H9 (cell line): ENCODE measurements at regions not wholly inside any gene's neighbourhood (a gene's known extent, or its start where the extent isn't known, plus 50 kb on each side); places are given as distances from the start of the nearest gene placed in this dataset.

ENCODE experiments used
- DNase-seq: peaks from one replicate; pipeline ENCODE4 v3.0.0-alpha.2; 2017
- H2AFZ ChIP-seq: one replicate; pipeline ENCODE4 v1.6.1; 2013; ENCODE audit warnings: mild to moderate bottlenecking, low read length, control low read depth, moderate library complexity
- H2AK5ac ChIP-seq: 2 replicates; pipeline ENCODE4 v1.6.1; 2013; ENCODE audit warnings: low read length, control low read depth, mixed read lengths; ENCODE audit not compliant: insufficient read length
- H2BK120ac ChIP-seq: one replicate; pipeline ENCODE4 v1.6.1; 2013; ENCODE audit warnings: low read depth, mild to moderate bottlenecking, low read length, control low read depth, inconsistent platforms; ENCODE audit not compliant: poor library complexity, severe bottlenecking
- H2BK12ac ChIP-seq: 2 replicates; pipeline ENCODE4 v1.6.1; 2013; ENCODE audit warnings: low read length, control low read depth, mixed read lengths, low read depth; ENCODE audit not compliant: insufficient read length
- H2BK15ac ChIP-seq: 2 replicates; pipeline ENCODE4 v1.6.1; 2013; ENCODE audit warnings: low read depth, low read length, control low read depth
- H2BK20ac ChIP-seq: one replicate; pipeline ENCODE4 v1.6.1; 2013; ENCODE audit warnings: low read depth, mild to moderate bottlenecking, low read length, control low read depth, inconsistent platforms; ENCODE audit not compliant: poor library complexity, severe bottlenecking
- H2BK5ac ChIP-seq: 2 replicates; pipeline ENCODE4 v1.6.1; 2013; ENCODE audit warnings: low read length, control low read depth, mixed read lengths; ENCODE audit not compliant: insufficient read length
- H3K14ac ChIP-seq: 2 replicates; pipeline ENCODE4 v1.6.1; 2013; ENCODE audit warnings: low read length, control low read depth; ENCODE audit not compliant: insufficient read depth
- H3K18ac ChIP-seq: 2 replicates; pipeline ENCODE4 v1.6.1; 2013; ENCODE audit warnings: low read depth, mild to moderate bottlenecking, mixed read lengths, low read length, control low read depth; ENCODE audit not compliant: insufficient read length
- H3K23ac ChIP-seq: 2 replicates; pipeline ENCODE4 v1.6.1; 2013; ENCODE audit warnings: low read length, control low read depth, mixed read lengths, low read depth; ENCODE audit not compliant: insufficient read length
- H3K23me2 ChIP-seq: 2 replicates; pipeline ENCODE4 v1.6.1; 2013; ENCODE audit warnings: low read depth, mild to moderate bottlenecking, mixed read lengths, low read length, control low read depth; ENCODE audit not compliant: insufficient read length, poor library complexity, severe bottlenecking
- H3K27ac ChIP-seq: 2 replicates; pipeline ENCODE4 v1.5.1; 2013; ENCODE audit warnings: low read length, control low read depth, mixed read lengths, low read depth; ENCODE audit not compliant: insufficient read length
- H3K27me3 ChIP-seq: 2 replicates; pipeline ENCODE4 v1.6.1; 2013; ENCODE audit warnings: low read length, control low read depth, inconsistent platforms; ENCODE audit not compliant: insufficient read depth
- H3K4ac ChIP-seq: 2 replicates; pipeline ENCODE4 v1.6.1; 2013; ENCODE audit warnings: low read depth, mild to moderate bottlenecking, control low read depth, inconsistent platforms, low read length, moderate library complexity
- H3K4me1 ChIP-seq: 2 replicates; pipeline ENCODE4 v1.6.1; 2013; ENCODE audit warnings: low read length, control low read depth, inconsistent platforms; ENCODE audit not compliant: insufficient read depth
- H3K4me2 ChIP-seq: 2 replicates; pipeline ENCODE4 v1.6.1; 2013; ENCODE audit warnings: low read length, control low read depth, mixed read lengths; ENCODE audit not compliant: insufficient read length, insufficient read depth
- H3K56ac ChIP-seq: 2 replicates; pipeline ENCODE4 v1.6.1; 2013; ENCODE audit warnings: low read depth, mild to moderate bottlenecking, mixed read lengths, low read length, control low read depth; ENCODE audit not compliant: insufficient read length
- H3K79me1 ChIP-seq: 2 replicates; pipeline ENCODE4 v1.6.1; 2013; ENCODE audit warnings: low read depth, mild to moderate bottlenecking, moderate library complexity, low read length, control low read depth, inconsistent platforms; ENCODE audit not compliant: insufficient read depth, poor library complexity, severe bottlenecking
- H3K79me2 ChIP-seq: 2 replicates; pipeline ENCODE4 v1.6.1; 2013; ENCODE audit warnings: low read length, control low read depth, inconsistent platforms; ENCODE audit not compliant: insufficient read depth
- H3K9ac ChIP-seq: 2 replicates; pipeline ENCODE4 v1.6.1; 2013; ENCODE audit warnings: low read length, control low read depth, mixed read lengths; ENCODE audit not compliant: insufficient read length; ENCODE audit errors: extremely low read depth
- H3K9me3 ChIP-seq: one replicate; pipeline ENCODE4 v1.6.1; 2013; ENCODE audit warnings: low read depth, low read length, inconsistent platforms; ENCODE audit not compliant: control insufficient read depth
- H3T11ph ChIP-seq: one replicate; pipeline ENCODE4 v1.6.1; 2013; ENCODE audit warnings: mild to moderate bottlenecking, low read length, control low read depth, inconsistent platforms
- H4K20me1 ChIP-seq: one replicate; pipeline ENCODE4 v1.6.1; 2013; ENCODE audit not compliant: control insufficient read depth, insufficient read length, insufficient read depth
- H4K5ac ChIP-seq: 2 replicates; pipeline ENCODE4 v1.6.1; 2013; ENCODE audit warnings: low read depth, mild to moderate bottlenecking, mixed read lengths, low read length, control low read depth; ENCODE audit not compliant: insufficient read length
- H4K8ac ChIP-seq: replicated peaks from 2 replicates; pipeline ENCODE4 v1.6.1; 2013; ENCODE audit warnings: low read length, control low read depth, mixed read lengths, low read depth; ENCODE audit not compliant: insufficient read length
- H4K91ac ChIP-seq: 2 replicates; pipeline ENCODE4 v1.6.1; 2013; ENCODE audit warnings: low read depth, mild to moderate bottlenecking, moderate library complexity, mixed read lengths, low read length, control low read depth; ENCODE audit not compliant: insufficient read length
- H3K27ac Mint-ChIP-seq, 3 experiments: 2 replicates in 2 of 3; 3 replicates in 1 of 3; pipeline ENCODE4 v1.8.0; 2020 to 2021; ENCODE audit warnings: mixed read lengths in 3 of 3, mild to moderate bottlenecking in 1 of 3, moderate library complexity in 1 of 3
- H3K27me3 Mint-ChIP-seq: 2 replicates; pipeline ENCODE4 v1.8.0; 2021; ENCODE audit warnings: low read depth, mild to moderate bottlenecking, moderate library complexity, mixed read lengths
- H3K36me3 Mint-ChIP-seq, 3 experiments: 2 replicates in 2 of 3; 3 replicates in 1 of 3; pipeline ENCODE4 v1.8.0; 2020 to 2021; ENCODE audit warnings: low read depth in 3 of 3, mixed read lengths in 3 of 3; ENCODE audit not compliant: insufficient read depth in 1 of 3
- H3K4me1 Mint-ChIP-seq, 2 experiments: 2 replicates each; pipeline ENCODE4 v1.8.0; 2020; ENCODE audit warnings: mixed read lengths in 2 of 2
- H3K4me3 Mint-ChIP-seq, 2 experiments: 2 replicates in 1 of 2; 3 replicates in 1 of 2; pipeline ENCODE4 v1.8.0; 2020 to 2021; ENCODE audit warnings: mild to moderate bottlenecking in 2 of 2, mixed read lengths in 2 of 2, moderate library complexity in 1 of 2
- H3K9me3 Mint-ChIP-seq, 2 experiments: 2 replicates in 1 of 2; 3 replicates in 1 of 2; pipeline ENCODE4 v1.8.0; 2020; ENCODE audit warnings: mild to moderate bottlenecking in 2 of 2, mixed read lengths in 2 of 2, moderate library complexity in 1 of 2
- WGBS: extraction: QIAGEN DNeasy Blood & Tissue Kit; methylation state at CpG from one replicate; pipeline ENCODE4 v1.1.7; 2013; ENCODE audit warnings: missing lambda C conversion rate, low lambda C conversion rate, mixed read lengths; ENCODE audit not compliant: insufficient read length; ENCODE audit errors: extremely low coverage; 5-methylcytosine and 5-hydroxymethylcytosine counted together
- TF ChIP-seq, protein P1 (sequence below): fragments of 200-600 bp; sonication (generic); conservative IDR thresholded peaks from 3 replicates; pipeline ENCODE4 v1.8.0; 2021; ENCODE audit warnings: antibody characterized with exemption, mild to moderate bottlenecking

DNA sequence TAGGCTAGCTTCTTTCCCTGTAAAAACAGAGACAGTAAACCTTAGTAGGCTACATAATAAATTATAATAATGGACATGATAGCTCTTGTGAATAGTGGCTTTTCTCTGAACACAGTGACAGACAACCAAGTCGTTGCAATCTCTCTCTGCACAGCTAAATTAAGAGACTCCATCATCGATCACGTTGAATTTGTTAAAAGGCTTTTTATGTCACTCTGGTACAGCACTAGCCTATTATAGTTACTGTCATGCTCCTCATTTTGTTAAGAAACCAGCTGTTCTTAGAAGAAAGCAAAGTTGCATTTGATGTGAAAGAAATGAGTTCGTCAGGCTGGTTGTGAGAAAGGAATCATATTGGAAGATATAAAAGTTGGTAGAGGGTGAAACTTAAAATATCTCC, 50.3 kb upstream of the ARHGAP28 start:
- Histone ChIP-seq H2BK5ac (no peak overlapping the region), H3K9me3 (no peaks in the 10 kb centered on the region), H2BK120ac (no peak overlapping the region), H3T11ph (no peak overlapping the region), H2BK20ac (no peak overlapping the region), H3K4ac (no peak overlapping the region), H2BK15ac (no peak overlapping the region), H4K5ac (no peak overlapping the region), H3K27me3 (no peaks in the 10 kb centered on the region), H3K79me2 (no peaks in the 10 kb centered on the region; the same call in 1 of the 2 replicates), H4K20me1 (no peaks in the 10 kb centered on the region), H3K18ac (no peak overlapping the region), H3K56ac (no peak overlapping the region), H3K4me2 (no peak overlapping the region), H2AK5ac (no peak overlapping the region), H3K4me1 (peaks cover 2% of the 10 kb centered on the region), H3K79me1 (no peaks in the 10 kb centered on the region), H3K27ac (no peak overlapping the region), H2BK12ac (no peak overlapping the region), H3K14ac (no peak overlapping the region), H4K8ac (no peak overlapping the region), H3K23ac (no peak overlapping the region), H4K91ac (no peak overlapping the region), H2AFZ (no peak overlapping the region), H3K9ac (no peak overlapping the region), H3K23me2 (no peaks in the 10 kb centered on the region)
- Mint-ChIP-seq H3K4me1 (peaks cover 10 to 17% of the 10 kb centered on the region in 2 experiments), H3K4me3 (no peak overlapping the region), H3K36me3 (no peaks in the 10 kb centered on the region), H3K27me3 (no peaks in the 10 kb centered on the region), H3K27ac (no peak overlapping the region), H3K9me3 (no peaks in the 10 kb centered on the region; a peak in 1 of 5 replicates)
- TF ChIP-seq, protein P1, sequence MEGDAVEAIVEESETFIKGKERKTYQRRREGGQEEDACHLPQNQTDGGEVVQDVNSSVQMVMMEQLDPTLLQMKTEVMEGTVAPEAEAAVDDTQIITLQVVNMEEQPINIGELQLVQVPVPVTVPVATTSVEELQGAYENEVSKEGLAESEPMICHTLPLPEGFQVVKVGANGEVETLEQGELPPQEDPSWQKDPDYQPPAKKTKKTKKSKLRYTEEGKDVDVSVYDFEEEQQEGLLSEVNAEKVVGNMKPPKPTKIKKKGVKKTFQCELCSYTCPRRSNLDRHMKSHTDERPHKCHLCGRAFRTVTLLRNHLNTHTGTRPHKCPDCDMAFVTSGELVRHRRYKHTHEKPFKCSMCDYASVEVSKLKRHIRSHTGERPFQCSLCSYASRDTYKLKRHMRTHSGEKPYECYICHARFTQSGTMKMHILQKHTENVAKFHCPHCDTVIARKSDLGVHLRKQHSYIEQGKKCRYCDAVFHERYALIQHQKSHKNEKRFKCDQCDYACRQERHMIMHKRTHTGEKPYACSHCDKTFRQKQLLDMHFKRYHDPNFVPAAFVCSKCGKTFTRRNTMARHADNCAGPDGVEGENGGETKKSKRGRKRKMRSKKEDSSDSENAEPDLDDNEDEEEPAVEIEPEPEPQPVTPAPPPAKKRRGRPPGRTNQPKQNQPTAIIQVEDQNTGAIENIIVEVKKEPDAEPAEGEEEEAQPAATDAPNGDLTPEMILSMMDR, result no peak
- DNase-seq, result no peak
- WGBS, result no CpG with 5 or more reads among the region's 4 CpGs
